HG03066 (cell line): ENCODE measurements at regions not wholly inside any gene's neighbourhood (a gene's known extent, or its start where the extent isn't known, plus 50 kb on each side); places are given as distances from the start of the nearest gene placed in this dataset.
A peak's percentile ranks its signal among the peaks of the same experiment; 100 is the strongest.

Experiments used
- ATAC-seq: cut with Tn5 transposase; IDR thresholded peaks from one replicate; pipeline ENCODE4 v1.9.1; 2021; ENCODE audit warnings: low read depth; ENCODE audit not compliant: unreplicated experiment

- no peak for ATAC-seq
These were observed 126.7 kb upstream of the AGA start for GRCh38 chr4:177568931-177569330.

GRCh38 chr4:177569434-177569833 is 127.2 kb upstream of the AGA start:
- ATAC-seq = no peak

- no peak for ATAC-seq
These were observed 131.3 kb upstream of the AGA start for GRCh38 chr4:177573507-177573906.

- no peak for ATAC-seq
These were observed 132.2 kb upstream of the AGA start for GRCh38 chr4:177574446-177574845.

GRCh38 chr4:177579649-177580048 is 137.4 kb upstream of the AGA start:
- ATAC-seq = no peak

GRCh38 chr4:177582992-177583391 is 140.8 kb upstream of the AGA start:
- no peak for ATAC-seq

- no peak for ATAC-seq
These were observed 145.8 kb upstream of the AGA start for GRCh38 chr4:177587989-177588388.

- no peak for ATAC-seq
These were observed 153.1 kb upstream of the AGA start for GRCh38 chr4:177595386-177595785.

- no peak for ATAC-seq
These were observed 153.8 kb upstream of the AGA start for GRCh38 chr4:177596035-177596434.

- no peak for ATAC-seq
These were observed 154.8 kb upstream of the AGA start for GRCh38 chr4:177596991-177597390.

GRCh38 chr4:177605252-177605651 is 163.0 kb upstream of the AGA start:
- no peak for ATAC-seq

- no peak for ATAC-seq
These were observed 164.9 kb upstream of the AGA start for GRCh38 chr4:177607111-177607573.

GRCh38 chr4:177611974-177612664 is 169.9 kb upstream of the AGA start:
- no peak for ATAC-seq

- ATAC-seq = no peak
These were observed 170.4 kb upstream of the AGA start for GRCh38 chr4:177612684-177613083.

GRCh38 chr4:177632481-177632880 is 190.2 kb upstream of the AGA start:
- ATAC-seq = no peak

- ATAC-seq = no peak
These were observed 196.6 kb upstream of the AGA start for GRCh38 chr4:177638871-177639270.

- ATAC-seq = no peak
These were observed 198.6 kb upstream of the AGA start for GRCh38 chr4:177640864-177641263.

GRCh38 chr4:177660223-177660622 is 218.0 kb upstream of the AGA start:
- no peak for ATAC-seq

GRCh38 chr4:177667687-177668086 is 225.4 kb upstream of the AGA start:
- no peak for ATAC-seq

GRCh38 chr4:177671387-177671786 is 229.2 kb upstream of the AGA start:
- no peak for ATAC-seq

- ATAC-seq = no peak
These were observed 229.6 kb upstream of the AGA start for GRCh38 chr4:177671845-177672244.

- ATAC-seq = no peak
These were observed 231.8 kb upstream of the AGA start for GRCh38 chr4:177673985-177674489.

GRCh38 chr4:177680308-177680707 is 238.1 kb upstream of the AGA start:
- ATAC-seq = peak; percentile 75
